Panc1 (cell line): ENCODE measurements at regions not wholly inside any gene's neighbourhood (a gene's known extent, or its start where the extent isn't known, plus 50 kb on each side); places are given as distances from the start of the nearest gene placed in this dataset.

ENCODE experiments used
- ATAC-seq: fragments of 200-7000 bp; cut with Tn5 transposase; 2 replicates; pipeline ENCODE4 v1.9.1; 2020; ENCODE audit warnings: mild to moderate bottlenecking, moderate library complexity
- BruUV-seq: library from RNA; stranded (reverse); fragments of 400-500 nt; replicated peaks from 2 replicates; lab custom pipeline; 2021; lab: Mats Ljungman, UMichigan
- CTCF ChIA-PET: fragments of 300-600 bp; sonication (Branson Sonifier 250); formaldehyde crosslinking; loops from one replicate; lab custom pipeline; 2022; ENCODE audit warnings: antibody characterized with exemption; lab: Charles Lee
- POLR2A ChIA-PET: fragments of 300-600 bp; sonication (Branson Sonifier 250); formaldehyde crosslinking; loops from one replicate; lab custom pipeline; 2022; ENCODE audit warnings: antibody characterized with exemption; lab: Charles Lee
- DNase-seq: peaks from one replicate; pipeline ENCODE4 v3.0.0-alpha.2; 2010; ENCODE audit warnings: low read depth, low spot score
- H3K27ac ChIP-seq: 2 replicates; pipeline ENCODE4 v1.5.1; 2011; ENCODE audit warnings: mild to moderate bottlenecking, low read length, inconsistent platforms
- H3K27me3 ChIP-seq: fragments of 200-500 bp; sonication (Bioruptor generic); 2 replicates; pipeline ENCODE4 v1.6.0; 2014; ENCODE audit warnings: low read length, inconsistent platforms; ENCODE audit not compliant: control insufficient read depth, insufficient read depth
- H3K36me3 ChIP-seq: fragments of 200-500 bp; sonication (Bioruptor generic); 2 replicates; pipeline ENCODE4 v1.5.1; 2014; ENCODE audit warnings: inconsistent platforms, mild to moderate bottlenecking, low read length, moderate library complexity; ENCODE audit not compliant: control insufficient read depth, insufficient read depth
- H3K4me1 ChIP-seq: 2 replicates; pipeline ENCODE4 v1.5.1; 2011; ENCODE audit warnings: inconsistent platforms, mild to moderate bottlenecking, low read length, moderate library complexity; ENCODE audit not compliant: control insufficient read depth, insufficient read depth
- H3K4me3 ChIP-seq, 2 experiments: 2 replicates each; pipeline ENCODE4 v1.5.1; 2011 to 2012; ENCODE audit warnings: low read depth in 2 of 2, low read length in 2 of 2, mild to moderate bottlenecking in 2 of 2, inconsistent platforms in 1 of 2, moderate library complexity in 1 of 2
- H3K9me3 ChIP-seq: fragments of 200-500 bp; sonication (Bioruptor generic); 2 replicates; pipeline ENCODE4 v1.5.1; 2014; ENCODE audit warnings: low read depth, mild to moderate bottlenecking, inconsistent platforms, low read length, moderate library complexity; ENCODE audit not compliant: control insufficient read depth, insufficient read depth
- CTCF ChIP-seq: fragments of 450-650 bp; IDR thresholded peaks from 2 replicates; pipeline ENCODE4 v1.5.1; 2017; ENCODE audit warnings: mild to moderate bottlenecking
- POLR2AphosphoS5 ChIP-seq: IDR thresholded peaks from 2 replicates; pipeline ENCODE4 v1.6.1; 2012; ENCODE audit warnings: mild to moderate bottlenecking, low read depth, low read length, moderate library complexity
- REST ChIP-seq, 2 experiments: IDR thresholded peaks; 2 replicates each; pipeline ENCODE4 v1.6.1; 2011 to 2012; ENCODE audit warnings: low read depth in 2 of 2, control low read depth in 1 of 2, low read length in 1 of 2, mild to moderate bottlenecking in 1 of 2, moderate library complexity in 1 of 2; ENCODE audit not compliant: insufficient read depth in 1 of 2
- SIN3A ChIP-seq: IDR thresholded peaks from 2 replicates; pipeline ENCODE4 v1.6.1; 2012; ENCODE audit warnings: low read depth, mild to moderate bottlenecking, low read length, moderate library complexity, borderline replicate concordance; ENCODE audit not compliant: insufficient read depth
- TCF7L2 ChIP-seq: IDR thresholded peaks from 2 replicates; pipeline ENCODE4 v1.6.1; 2011; ENCODE audit warnings: mild to moderate bottlenecking, low read depth, low read length, inconsistent platforms
- in situ Hi-C: cut with HindIII; loops from 2 replicates; pipeline ENCODE4 v1.10.0; 2016; ENCODE audit warnings: low sequenced_read_pairs, low pct_unique_long_range_greater_than_20kb
- intact Hi-C: fragments of 100-400 bp; cut with micrococcal nuclease; formaldehyde crosslinking; loops from one replicate; pipeline ENCODE4 v1.10.0; 2022; ENCODE audit not compliant: unreplicated experiment

- Histone ChIP-seq H3K36me3 (no peaks in the 10 kb centered on the region), H3K27ac (no peak overlapping the region), H3K4me3 (no peak overlapping the region), H3K4me1 (peaks cover 11% of the 10 kb centered on the region), H3K9me3 (no peaks in the 10 kb centered on the region), H3K27me3 (no peaks in the 10 kb centered on the region)
- intact Hi-C loops: loop anchor here (5.0 kb wide), 1 partner anchor 248 kb away; no protein-coding TSS in a partner anchor
- no peak for DNase-seq
- in situ Hi-C loops: no loop called here
- ChIA-PET CTCF (interaction anchor here (0.6 to 0.9 kb wide), 3 partner anchors 52 to 445 kb away, joined by 3 to 4 read pairs (median 3); no protein-coding TSS in a partner anchor), POLR2A (no interaction called here)
- 0 out of 2 replicates have a peak, but pooled peaks have one; percentile 19 for TF ChIP-seq TCF7L2
- no peak for TF ChIP-seq CTCF
- no peak for ATAC-seq
- no TSS peak for BruUV-seq
These were observed 72.6 kb upstream of the TARDBP start for GRCh38 chr1:10939654-10940450.

- no peak overlapping the region for H3K27ac ChIP-seq
- ChIA-PET POLR2A (no interaction called here), CTCF (interaction anchor here (0.6 to 0.9 kb wide), 2 partner anchors 432 to 445 kb away, joined by 3 to 4 read pairs; no protein-coding TSS in a partner anchor)
- ATAC-seq: no peak
- BruUV-seq: no TSS peak
- in situ Hi-C loops (no loop called here), intact Hi-C loops (loop anchor here (5.0 kb wide), 1 partner anchor 248 kb away; no protein-coding TSS in a partner anchor)
- no peak overlapping the region for H3K4me3 ChIP-seq
- TF ChIP-seq SIN3A: no peak
- TF ChIP-seq POLR2AphosphoS5: no peak
- no peak for TF ChIP-seq TCF7L2
- peaks cover 11% of the 10 kb centered on the region for H3K4me1 ChIP-seq
- H3K9me3 ChIP-seq: no peaks in the 10 kb centered on the region
- DNase-seq: no peak
- no peaks in the 10 kb centered on the region for H3K36me3 ChIP-seq
- no peaks in the 10 kb centered on the region for H3K27me3 ChIP-seq
These were observed 72.0 kb upstream of the TARDBP start for GRCh38 chr1:10940451-10940804.

GRCh38 chr1:10940838-10941237 lies 71.6 kb upstream of the TARDBP start:
- in situ Hi-C loops: no loop called here
- Histone ChIP-seq H3K4me3 (no peak overlapping the region), H3K36me3 (no peaks in the 10 kb centered on the region), H3K4me1 (peaks cover 11% of the 10 kb centered on the region), H3K9me3 (no peaks in the 10 kb centered on the region), H3K27ac (no peak overlapping the region), H3K27me3 (no peaks in the 10 kb centered on the region)
- POLR2A ChIA-PET: no interaction called here
- intact Hi-C loops: loop anchor here (5.0 kb wide), 1 partner anchor 249 kb away; no protein-coding TSS in a partner anchor
- ATAC-seq (no peak), DNase-seq (no peak)
- no TSS peak for BruUV-seq
- no peak for TF ChIP-seq TCF7L2
- TF ChIP-seq CTCF: no peak
- TF ChIP-seq POLR2AphosphoS5: no peak
- no peak for TF ChIP-seq SIN3A
- no peak for TF ChIP-seq REST (IDR thresholded peaks at IDR 0.05; ENCODE audit: insufficient read depth in 1 of 2, low read depth in 2 of 2, low read length in 1 of 2)
- CTCF ChIA-PET: no interaction called here
